ENCODE measurements at regions not wholly inside any gene's neighbourhood (a gene's known extent, or its start where the extent isn't known, plus 50 kb on each side); places are given as distances from the start of the nearest gene placed in this dataset.
"Not testable (repeated sequence)": the region's sequence is repeated elsewhere in the genome, so short reads cannot be mapped to it uniquely, and the experiment has no call there.

GRCh38 chr3:162670181-162670580, 1173.6 kb downstream of the OTOL1 start:
- DNase-seq: no peak
- H3K9me3 Mint-ChIP-seq: peaks cover 0 to 5% of the 10 kb centered on the region in 2 donors

DNA sequence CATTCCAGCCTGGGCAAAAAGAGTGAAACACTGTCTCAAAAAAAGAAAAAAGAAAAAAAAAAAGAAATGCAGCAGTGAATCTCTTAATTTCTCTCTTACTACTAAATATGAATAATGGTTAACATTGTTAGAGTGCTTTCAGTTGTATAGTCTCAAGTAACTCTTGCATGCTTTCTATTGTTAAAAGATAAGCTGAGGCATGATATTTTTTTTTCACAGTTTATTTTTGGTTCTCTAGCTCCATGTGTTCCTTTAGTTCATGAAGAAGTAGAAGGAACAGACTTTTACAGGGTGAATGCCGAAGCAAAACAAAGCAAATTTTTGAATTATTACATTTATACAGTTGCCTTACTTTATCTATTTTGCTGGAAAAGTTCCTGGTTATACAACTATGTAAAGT, 1180.9 kb downstream of the OTOL1 start:
- ATAC-seq (replicated peaks in 1 of 2): no peak
- DNase-seq: no peak
- Mint-ChIP-seq H3K27ac (no peak overlapping the region), H3K4me1 (ENCODE audit: low read depth) (no peaks in the 10 kb centered on the region), H3K9me3 (no peaks in the 10 kb centered on the region), H3K4me3 (no peak overlapping the region), H3K27me3 (ENCODE audit: low read depth) (no peaks in the 10 kb centered on the region), H3K36me3 (ENCODE audit: insufficient read depth in 2 of 2) (no peaks in the 10 kb centered on the region)

More at GRCh38 chr3:162670181-162670580, 1173.6 kb downstream of the OTOL1 start:
- no peak overlapping the region for H3K27ac Mint-ChIP-seq
- H3K4me1 Mint-ChIP-seq (ENCODE audit: low read depth): no peaks in the 10 kb centered on the region
- no peak for ATAC-seq (replicated peaks in 1 of 2)
- no peak overlapping the region for H3K4me3 Mint-ChIP-seq
- no peaks in the 10 kb centered on the region for H3K36me3 Mint-ChIP-seq (ENCODE audit: insufficient read depth in 2 of 2)
- no peaks in the 10 kb centered on the region for H3K27me3 Mint-ChIP-seq (ENCODE audit: low read depth)

GRCh38 chr3:162678941-162679340, 1182.3 kb downstream of the OTOL1 start:
- Mint-ChIP-seq H3K4me1 (ENCODE audit: low read depth) (no peaks in the 10 kb centered on the region), H3K9me3 (no peaks in the 10 kb centered on the region), H3K27me3 (ENCODE audit: low read depth) (no peaks in the 10 kb centered on the region), H3K36me3 (ENCODE audit: insufficient read depth in 2 of 2) (no peaks in the 10 kb centered on the region), H3K4me3 (no peak overlapping the region), H3K27ac (no peak overlapping the region)
- ATAC-seq (replicated peaks in 1 of 2) (no peak), DNase-seq (no peak)

GRCh38 chr3:162684260-162684659, 1187.7 kb downstream of the OTOL1 start:
- Mint-ChIP-seq H3K9me3 (peaks cover 6 to 10% of the 10 kb centered on the region in 2 donors), H3K27ac (no peak overlapping the region), H3K27me3 (ENCODE audit: low read depth) (no peaks in the 10 kb centered on the region), H3K4me1 (ENCODE audit: low read depth) (no peaks in the 10 kb centered on the region), H3K36me3 (ENCODE audit: insufficient read depth in 2 of 2) (no peaks in the 10 kb centered on the region), H3K4me3 (no peak overlapping the region)
- DNase-seq (no peak), ATAC-seq (replicated peaks in 1 of 2) (no peak)

- Mint-ChIP-seq H3K27me3 (ENCODE audit: low read depth) (no peaks in the 10 kb centered on the region), H3K4me3 (no peak overlapping the region), H3K4me1 (ENCODE audit: low read depth) (no peaks in the 10 kb centered on the region), H3K36me3 (ENCODE audit: insufficient read depth in 2 of 2) (no peaks in the 10 kb centered on the region), H3K9me3 (peaks cover 0 to 2% of the 10 kb centered on the region in 2 donors), H3K27ac (no peak overlapping the region)
- DNase-seq (no peak), ATAC-seq (replicated peaks in 1 of 2) (no peak)
These were observed 1202.7 kb downstream of the OTOL1 start for GRCh38 chr3:162699291-162699690.

DNA sequence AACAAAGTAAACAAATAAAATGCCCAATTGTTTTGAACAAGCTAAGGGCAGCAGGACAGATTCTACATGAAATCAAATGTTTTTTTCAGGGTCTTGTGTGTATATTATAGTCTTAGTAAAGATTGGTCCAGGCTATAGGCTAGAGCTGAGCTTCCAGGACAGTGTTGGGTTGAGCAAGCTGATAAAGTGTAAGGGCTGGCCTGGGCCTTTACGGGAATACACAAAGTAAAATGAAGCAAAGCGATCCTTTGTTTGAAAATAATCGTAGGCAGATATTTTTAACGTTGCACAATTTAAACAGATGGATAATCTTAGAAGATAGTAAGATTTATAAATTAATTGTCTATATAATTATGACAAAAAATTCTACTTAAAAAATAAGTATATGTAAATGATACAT, 1204.6 kb downstream of the OTOL1 start:
- ATAC-seq (replicated peaks in 1 of 2): no peak

DNA sequence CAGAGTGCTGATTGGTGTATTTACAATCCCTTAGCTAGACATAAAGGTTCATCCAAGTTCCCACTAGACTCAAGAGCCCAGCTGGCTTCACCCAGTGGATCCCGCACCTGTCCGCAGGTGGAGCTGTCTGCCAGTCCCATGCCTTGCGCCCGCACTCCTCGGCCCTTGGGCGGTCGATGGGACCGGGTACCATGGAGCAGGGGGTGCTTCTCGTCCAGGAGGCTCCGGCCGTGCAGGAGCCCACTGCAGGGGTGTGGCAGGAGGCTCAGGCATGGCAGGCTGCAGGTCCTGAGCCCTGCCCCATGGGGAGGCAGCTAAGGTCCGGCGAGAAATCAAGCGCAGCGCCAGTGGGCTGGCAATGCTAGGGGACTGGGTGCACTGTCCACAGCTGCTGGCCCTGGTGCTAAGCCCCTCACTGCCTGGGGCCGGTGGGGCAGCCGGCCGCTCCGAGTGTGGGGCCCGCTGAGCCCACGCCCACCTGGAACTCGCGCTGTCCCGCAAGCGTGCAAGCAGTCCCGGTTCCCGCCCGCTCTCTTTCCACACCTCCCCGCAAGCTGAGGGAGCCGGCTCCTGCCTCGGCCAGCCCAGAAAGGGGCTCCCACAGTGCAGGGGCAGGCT, 1206.3 kb downstream of the OTOL1 start:
- no peaks in the 10 kb centered on the region for H3K4me1 Mint-ChIP-seq (ENCODE audit: low read depth)
- no peak overlapping the region for H3K27ac Mint-ChIP-seq
- no peak overlapping the region for H3K4me3 Mint-ChIP-seq
- no peaks in the 10 kb centered on the region for H3K27me3 Mint-ChIP-seq (ENCODE audit: low read depth)
- no peaks in the 10 kb centered on the region for H3K36me3 Mint-ChIP-seq (ENCODE audit: insufficient read depth in 2 of 2)
- DNase-seq (no peak), ATAC-seq (replicated peaks in 1 of 2) (no peak)
- peaks cover 0 to 2% of the 10 kb centered on the region in 2 donors for H3K9me3 Mint-ChIP-seq

More for the DNA sequence above, 1204.6 kb downstream of the OTOL1 start:
- no peak overlapping the region for H3K4me3 Mint-ChIP-seq
- H3K9me3 Mint-ChIP-seq: peaks cover 0 to 2% of the 10 kb centered on the region in 2 donors
- no peaks in the 10 kb centered on the region for H3K36me3 Mint-ChIP-seq (ENCODE audit: insufficient read depth in 2 of 2)
- DNase-seq: no peak
- H3K4me1 Mint-ChIP-seq (ENCODE audit: low read depth): no peaks in the 10 kb centered on the region
- H3K27ac Mint-ChIP-seq: no peak overlapping the region
- H3K27me3 Mint-ChIP-seq (ENCODE audit: low read depth): no peaks in the 10 kb centered on the region

DNA sequence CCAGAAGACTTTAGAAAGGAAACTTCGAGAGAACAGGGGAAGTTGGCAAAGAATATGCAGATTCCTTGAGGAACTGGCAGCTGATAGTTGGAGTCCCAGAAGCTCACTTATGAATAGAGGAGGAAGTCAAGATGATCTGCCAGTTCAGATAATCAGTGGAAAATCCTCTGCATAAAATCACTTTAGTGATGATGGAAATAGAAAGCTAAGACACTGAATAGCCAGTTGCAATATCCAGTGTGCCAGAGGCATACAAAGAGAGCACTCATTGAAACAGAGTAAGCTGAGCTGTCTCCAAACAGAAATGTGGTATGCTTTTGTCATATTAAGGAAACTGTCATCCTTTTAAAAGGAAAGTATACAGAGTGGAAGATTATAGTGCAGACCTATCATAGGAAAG, 1207.6 kb downstream of the OTOL1 start:
- Mint-ChIP-seq H3K4me3 (no peak overlapping the region), H3K36me3 (ENCODE audit: insufficient read depth in 2 of 2) (no peaks in the 10 kb centered on the region), H3K27ac (no peak overlapping the region), H3K27me3 (ENCODE audit: low read depth) (no peaks in the 10 kb centered on the region), H3K9me3 (peaks cover 1 to 5% of the 10 kb centered on the region in 2 donors), H3K4me1 (ENCODE audit: low read depth) (no peaks in the 10 kb centered on the region)
- ATAC-seq (replicated peaks in 1 of 2) (no peak), DNase-seq (no peak)

- H3K4me1 Mint-ChIP-seq (ENCODE audit: low read depth): no peaks in the 10 kb centered on the region
- no peak for ATAC-seq (replicated peaks in 1 of 2)
These were observed 1208.3 kb downstream of the OTOL1 start for GRCh38 chr3:162704799-162705385.

DNA sequence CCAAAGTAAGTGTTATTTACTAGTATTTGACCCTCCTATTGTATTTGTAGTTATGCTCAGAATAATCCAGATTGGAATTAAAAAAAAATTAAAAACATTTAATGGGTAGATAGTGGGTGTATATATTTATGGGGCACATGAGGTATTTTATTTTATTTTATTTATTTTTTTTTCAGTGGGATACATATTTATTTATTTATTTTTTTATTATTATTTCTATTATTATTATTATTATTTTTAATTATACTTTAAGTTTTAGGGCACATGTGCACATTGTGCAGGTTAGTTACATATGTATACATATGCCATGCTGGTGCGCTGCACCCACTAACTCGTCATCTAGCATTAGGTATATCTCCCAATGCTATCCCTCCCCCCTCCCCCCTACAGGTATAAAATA, 1211.8 kb downstream of the OTOL1 start:
- not testable (repeated sequence) for H3K4me1 Mint-ChIP-seq (ENCODE audit: low read depth); H3K9me3 Mint-ChIP-seq; ATAC-seq (replicated peaks in 1 of 2); H3K4me3 Mint-ChIP-seq; H3K27ac Mint-ChIP-seq; H3K27me3 Mint-ChIP-seq (ENCODE audit: low read depth); H3K36me3 Mint-ChIP-seq (ENCODE audit: insufficient read depth in 2 of 2); DNase-seq

More at GRCh38 chr3:162704799-162705385, 1208.3 kb downstream of the OTOL1 start:
- Mint-ChIP-seq H3K27ac (no peak overlapping the region), H3K27me3 (ENCODE audit: low read depth) (no peaks in the 10 kb centered on the region), H3K9me3 (peaks cover 1 to 5% of the 10 kb centered on the region in 2 donors), H3K4me3 (no peak overlapping the region), H3K36me3 (ENCODE audit: insufficient read depth in 2 of 2) (no peaks in the 10 kb centered on the region)
- DNase-seq: no peak

- ATAC-seq (replicated peaks in 1 of 2); H3K27ac Mint-ChIP-seq; DNase-seq; H3K4me1 Mint-ChIP-seq (ENCODE audit: low read depth); H3K27me3 Mint-ChIP-seq (ENCODE audit: low read depth); H3K36me3 Mint-ChIP-seq (ENCODE audit: insufficient read depth in 2 of 2); H3K9me3 Mint-ChIP-seq; H3K4me3 Mint-ChIP-seq: not testable (repeated sequence)
These were observed 1212.5 kb downstream of the OTOL1 start for GRCh38 chr3:162708942-162709706.

- Mint-ChIP-seq H3K4me3 (no peak overlapping the region), H3K36me3 (ENCODE audit: insufficient read depth in 2 of 2) (no peaks in the 10 kb centered on the region), H3K4me1 (ENCODE audit: low read depth) (no peaks in the 10 kb centered on the region), H3K27ac (no peak overlapping the region), H3K27me3 (ENCODE audit: low read depth) (no peaks in the 10 kb centered on the region), H3K9me3 (peaks cover 4 to 6% of the 10 kb centered on the region in 2 donors)
- ATAC-seq (replicated peaks in 1 of 2) (no peak), DNase-seq (no peak)
These were observed 1213.9 kb downstream of the OTOL1 start for GRCh38 chr3:162710332-162711112.

- H3K9me3 Mint-ChIP-seq; DNase-seq; H3K4me1 Mint-ChIP-seq (ENCODE audit: low read depth); H3K36me3 Mint-ChIP-seq (ENCODE audit: insufficient read depth in 2 of 2); H3K27ac Mint-ChIP-seq; H3K27me3 Mint-ChIP-seq (ENCODE audit: low read depth); H3K4me3 Mint-ChIP-seq; ATAC-seq (replicated peaks in 1 of 2): not testable (repeated sequence)
These were observed 1220.5 kb downstream of the OTOL1 start for GRCh38 chr3:162717074-162717473.

Measured in activated T-cell treated with anti-CD3 and anti-CD28 coated beads, Interleukin-2, amount 50 U/mL, for 72 hours (primary cell).